OCI-LY1 (cell line): ENCODE measurements at regions not wholly inside any gene's neighbourhood (a gene's known extent, or its start where the extent isn't known, plus 50 kb on each side); places are given as distances from the start of the nearest gene placed in this dataset.

ENCODE experiments used
- H2AFZ ChIP-seq: fragments of 200-600 bp; sonication (generic), shearing (Covaris generic); 2 replicates; pipeline ENCODE4 v1.6.0; 2014; ENCODE audit warnings: antibody characterized with exemption, mild to moderate bottlenecking, low read length
- H3F3A ChIP-seq: fragments of 200-600 bp; sonication (generic), shearing (Covaris generic); 2 replicates; pipeline ENCODE4 v1.6.0; 2014; ENCODE audit warnings: mild to moderate bottlenecking, antibody characterized with exemption, low read length, moderate library complexity; ENCODE audit not compliant: insufficient read depth
- H3K27ac ChIP-seq: fragments of 200-600 bp; sonication (generic); 2 replicates; pipeline ENCODE4 v1.5.1; 2014; ENCODE audit warnings: low read length, mixed run types, mild to moderate bottlenecking, low read depth; ENCODE audit not compliant: poor library complexity, severe bottlenecking
- H3K27me3 ChIP-seq: fragments of 200-600 bp; sonication (generic); 2 replicates; pipeline ENCODE4 v1.6.0; 2014; ENCODE audit warnings: antibody characterized with exemption, mild to moderate bottlenecking, low read length, moderate library complexity; ENCODE audit not compliant: insufficient read depth
- H3K36me3 ChIP-seq: fragments of 200-600 bp; sonication (generic); 2 replicates; pipeline ENCODE4 v1.6.1; 2014; ENCODE audit warnings: mild to moderate bottlenecking, antibody characterized with exemption, low read length, moderate library complexity, mixed read lengths; ENCODE audit not compliant: insufficient read depth
- H3K4me1 ChIP-seq: fragments of 200-600 bp; sonication (generic); 2 replicates; pipeline ENCODE4 v1.5.1; 2014; ENCODE audit warnings: mild to moderate bottlenecking, low read length, moderate library complexity; ENCODE audit not compliant: insufficient read depth, severe bottlenecking
- H3K4me2 ChIP-seq: fragments of 200-600 bp; sonication (generic), shearing (Covaris generic); 2 replicates; pipeline ENCODE4 v1.6.1; 2014; ENCODE audit warnings: low read length
- H3K4me3 ChIP-seq: fragments of 200-600 bp; sonication (generic); 2 replicates; pipeline ENCODE4 v1.5.1; 2014; ENCODE audit warnings: low read length, low read depth, mild to moderate bottlenecking, mixed read lengths; ENCODE audit not compliant: poor library complexity, severe bottlenecking
- H3K79me2 ChIP-seq: fragments of 200-600 bp; shearing (Covaris generic); 2 replicates; pipeline ENCODE4 v1.6.1; 2016; ENCODE audit warnings: mixed run types, low read length, mixed read lengths; ENCODE audit not compliant: insufficient read depth
- H3K9ac ChIP-seq: fragments of 200-600 bp; sonication (generic), shearing (Covaris generic); 2 replicates; pipeline ENCODE4 v1.6.1; 2014; ENCODE audit warnings: mild to moderate bottlenecking, low read length, mixed read lengths
- H3K9me2 ChIP-seq: fragments of 200-600 bp; sonication (generic), shearing (Covaris generic); 2 replicates; pipeline ENCODE4 v1.6.1; 2014; ENCODE audit warnings: low read depth, mild to moderate bottlenecking, low read length, mixed read lengths
- H3K9me3 ChIP-seq: fragments of 200-600 bp; shearing (Covaris generic); 2 replicates; pipeline ENCODE4 v1.6.1; 2014; ENCODE audit warnings: low read length, mixed read lengths
- H4K20me1 ChIP-seq: fragments of 200-600 bp; sonication (generic), shearing (Covaris generic); 2 replicates; pipeline ENCODE4 v1.6.0; 2016; ENCODE audit warnings: mild to moderate bottlenecking, low read length; ENCODE audit not compliant: insufficient read depth
- CTCF ChIP-seq: fragments of 200-600 bp; sonication (generic), shearing (Covaris generic); IDR thresholded peaks from 2 replicates; pipeline ENCODE4 v1.5.1; 2017; ENCODE audit warnings: mild to moderate bottlenecking, antibody characterized with exemption, low read length, moderate library complexity, mixed read lengths
- EZH2 ChIP-seq: fragments of 200-600 bp; sonication (generic), shearing (Covaris generic); IDR thresholded peaks from 2 replicates; pipeline ENCODE4 v1.8.0; 2017; ENCODE audit warnings: borderline replicate concordance, mixed run types, mild to moderate bottlenecking, antibody characterized with exemption, low read length, moderate library complexity, mixed read lengths

DNA sequence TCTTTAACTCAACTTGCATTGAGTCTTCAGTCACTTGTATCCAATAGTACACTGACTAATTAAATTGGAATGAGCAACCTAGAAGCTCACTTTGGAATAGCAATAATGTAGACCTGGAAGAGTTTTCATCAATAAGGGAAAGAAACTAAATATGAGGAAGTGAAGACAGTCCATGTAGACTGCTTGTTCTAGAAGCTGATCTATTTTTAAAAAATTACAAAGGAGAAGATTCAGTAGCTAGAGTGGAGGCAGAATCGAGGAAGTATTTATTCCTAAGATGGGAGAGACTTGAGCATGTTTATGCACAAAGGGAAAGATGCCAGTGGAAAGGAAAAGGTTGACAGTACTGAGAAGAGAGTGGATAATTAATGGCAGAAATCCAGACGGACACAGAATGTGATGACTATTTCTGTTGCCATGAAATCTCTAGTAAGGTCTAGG, 156.3 kb upstream of the PDE3A start:
- no peaks in the 10 kb centered on the region for H4K20me1 ChIP-seq
- H3K27ac ChIP-seq = no peak overlapping the region
- no peaks in the 10 kb centered on the region for H3K9me3 ChIP-seq
- TF ChIP-seq CTCF (no peak), EZH2 (no peak)
- no peaks in the 10 kb centered on the region for H3K27me3 ChIP-seq
- no peaks in the 10 kb centered on the region for H3K9me2 ChIP-seq
- H2AFZ ChIP-seq = no peak overlapping the region
- H3K36me3 ChIP-seq = no peaks in the 10 kb centered on the region
- H3K9ac ChIP-seq = no peak overlapping the region
- no peak overlapping the region for H3K4me3 ChIP-seq
- no peaks in the 10 kb centered on the region for H3K4me1 ChIP-seq
- no peaks in the 10 kb centered on the region for H3K79me2 ChIP-seq
- no peaks in the 10 kb centered on the region for H3F3A ChIP-seq
- no peak overlapping the region for H3K4me2 ChIP-seq

GRCh38 chr12:20212658-20213555, 155.4 kb upstream of the PDE3A start:
- H3K9ac ChIP-seq = no peak overlapping the region
- no peaks in the 10 kb centered on the region for H3K79me2 ChIP-seq
- no peak overlapping the region for H3K27ac ChIP-seq
- no peaks in the 10 kb centered on the region for H3K36me3 ChIP-seq
- no peaks in the 10 kb centered on the region for H3K27me3 ChIP-seq
- no peaks in the 10 kb centered on the region for H3K4me1 ChIP-seq
- no peak overlapping the region for H2AFZ ChIP-seq
- no peaks in the 10 kb centered on the region for H4K20me1 ChIP-seq
- no peaks in the 10 kb centered on the region for H3K9me2 ChIP-seq
- no peak for TF ChIP-seq CTCF
- TF ChIP-seq EZH2 = no peak
- H3K9me3 ChIP-seq = no peaks in the 10 kb centered on the region
- no peak overlapping the region for H3K4me3 ChIP-seq
- no peaks in the 10 kb centered on the region for H3F3A ChIP-seq
- no peak overlapping the region for H3K4me2 ChIP-seq

GRCh38 chr12:20213723-20214625, 154.4 kb upstream of the PDE3A start:
- Histone ChIP-seq H3K4me1 (no peaks in the 10 kb centered on the region), H2AFZ (no peak overlapping the region), H3K9me2 (no peaks in the 10 kb centered on the region), H3K27ac (no peak overlapping the region), H3F3A (no peaks in the 10 kb centered on the region), H3K9me3 (no peaks in the 10 kb centered on the region), H3K9ac (no peak overlapping the region), H3K36me3 (no peaks in the 10 kb centered on the region), H3K4me3 (no peak overlapping the region), H3K79me2 (no peaks in the 10 kb centered on the region), H4K20me1 (no peaks in the 10 kb centered on the region), H3K4me2 (no peak overlapping the region), H3K27me3 (no peaks in the 10 kb centered on the region)
- no peak for TF ChIP-seq CTCF
